GM21717 (cell line): ENCODE measurements at regions not wholly inside any gene's neighbourhood (a gene's known extent, or its start where the extent isn't known, plus 50 kb on each side); places are given as distances from the start of the nearest gene placed in this dataset.

Experiments
- ATAC-seq: cut with Tn5 transposase; IDR thresholded peaks from one replicate; pipeline ENCODE4 v1.9.1; 2021; ENCODE audit warnings: mild to moderate bottlenecking, moderate library complexity; ENCODE audit not compliant: unreplicated experiment

GRCh38 chr13:59495936-59496512 is 667.7 kb downstream of the DIAPH3 start:
- ATAC-seq: no peak

GRCh38 chr13:59497621-59498247 is 666.0 kb downstream of the DIAPH3 start:
- ATAC-seq: no peak

- ATAC-seq: no peak
These were observed 662.7 kb downstream of the DIAPH3 start for GRCh38 chr13:59501004-59501403.

GRCh38 chr13:59504407-59504806 is 659.3 kb downstream of the DIAPH3 start:
- no peak for ATAC-seq

- ATAC-seq: no peak
These were observed 653.3 kb downstream of the DIAPH3 start for GRCh38 chr13:59510386-59510785.

- no peak for ATAC-seq
These were observed 650.0 kb downstream of the DIAPH3 start for GRCh38 chr13:59513686-59514085.

- no peak for ATAC-seq
These were observed 649.4 kb downstream of the DIAPH3 start for GRCh38 chr13:59514316-59514715.

GRCh38 chr13:59519819-59520218 is 643.9 kb downstream of the DIAPH3 start:
- ATAC-seq: no peak

- ATAC-seq: no peak
These were observed 642.2 kb downstream of the DIAPH3 start for GRCh38 chr13:59521549-59521948.

GRCh38 chr13:59522652-59523051 is 641.1 kb downstream of the DIAPH3 start:
- ATAC-seq: no peak

GRCh38 chr13:59527500-59527899 is 636.2 kb downstream of the DIAPH3 start:
- ATAC-seq: no peak

- ATAC-seq: no peak
These were observed 632.1 kb downstream of the DIAPH3 start for GRCh38 chr13:59531571-59532091.

- no peak for ATAC-seq
These were observed 631.3 kb downstream of the DIAPH3 start for GRCh38 chr13:59532405-59532804.

GRCh38 chr13:59533561-59534555 is 629.9 kb downstream of the DIAPH3 start:
- ATAC-seq: no peak

- no peak for ATAC-seq
These were observed 628.9 kb downstream of the DIAPH3 start for GRCh38 chr13:59534806-59535205.

GRCh38 chr13:59537500-59537899 is 626.2 kb downstream of the DIAPH3 start:
- ATAC-seq: no peak

GRCh38 chr13:59538512-59538911 is 625.2 kb downstream of the DIAPH3 start:
- no peak for ATAC-seq

GRCh38 chr13:59542303-59542702 is 621.4 kb downstream of the DIAPH3 start:
- ATAC-seq: no peak

- no peak for ATAC-seq
These were observed 620.3 kb downstream of the DIAPH3 start for GRCh38 chr13:59543418-59543817.

GRCh38 chr13:59545007-59545406 is 618.7 kb downstream of the DIAPH3 start:
- ATAC-seq: no peak

- no peak for ATAC-seq
These were observed 617.5 kb downstream of the DIAPH3 start for GRCh38 chr13:59546178-59546577.
